Glutamatergic neuron (in vitro differentiated cells): ENCODE measurements at regions not wholly inside any gene's neighbourhood (a gene's known extent, or its start where the extent isn't known, plus 50 kb on each side); places are given as distances from the start of the nearest gene placed in this dataset.
"Not testable (repeated sequence)": the region's sequence is repeated elsewhere in the genome, so short reads cannot be mapped to it uniquely, and the experiment has no call there.

ENCODE experiments used
- DNase-seq: peaks from one replicate; pipeline ENCODE4 v3.0.0; 2022
- H3K27ac Mint-ChIP-seq: one replicate; pipeline ENCODE4 v1.8.0; 2020; ENCODE audit warnings: mild to moderate bottlenecking, mixed read lengths, inconsistent platforms; ENCODE audit not compliant: unreplicated experiment
- H3K27me3 Mint-ChIP-seq: one replicate; pipeline ENCODE4 v1.8.0; 2020; ENCODE audit warnings: mild to moderate bottlenecking, moderate library complexity, mixed read lengths, inconsistent platforms; ENCODE audit not compliant: unreplicated experiment
- H3K36me3 Mint-ChIP-seq: one replicate; pipeline ENCODE4 v1.8.0; 2020; ENCODE audit warnings: mild to moderate bottlenecking, mixed read lengths, inconsistent platforms; ENCODE audit not compliant: unreplicated experiment
- H3K4me1 Mint-ChIP-seq: one replicate; pipeline ENCODE4 v1.8.0; 2020; ENCODE audit warnings: mild to moderate bottlenecking, low read depth, mixed read lengths, inconsistent platforms; ENCODE audit not compliant: unreplicated experiment
- H3K4me3 Mint-ChIP-seq: one replicate; pipeline ENCODE4 v1.8.0; 2020; ENCODE audit warnings: mild to moderate bottlenecking, mixed read lengths, inconsistent platforms; ENCODE audit not compliant: unreplicated experiment
- H3K9me3 Mint-ChIP-seq: one replicate; pipeline ENCODE4 v1.8.0; 2020; ENCODE audit warnings: mild to moderate bottlenecking, moderate library complexity, mixed read lengths, inconsistent platforms; ENCODE audit not compliant: unreplicated experiment
- TF ChIP-seq, protein P1 (sequence below): fragments of 200-600 bp; sonication (generic); IDR thresholded peaks from one replicate; pipeline ENCODE4 v1.5.0; 2021; ENCODE audit not compliant: partially characterized antibody, unreplicated experiment

DNA sequence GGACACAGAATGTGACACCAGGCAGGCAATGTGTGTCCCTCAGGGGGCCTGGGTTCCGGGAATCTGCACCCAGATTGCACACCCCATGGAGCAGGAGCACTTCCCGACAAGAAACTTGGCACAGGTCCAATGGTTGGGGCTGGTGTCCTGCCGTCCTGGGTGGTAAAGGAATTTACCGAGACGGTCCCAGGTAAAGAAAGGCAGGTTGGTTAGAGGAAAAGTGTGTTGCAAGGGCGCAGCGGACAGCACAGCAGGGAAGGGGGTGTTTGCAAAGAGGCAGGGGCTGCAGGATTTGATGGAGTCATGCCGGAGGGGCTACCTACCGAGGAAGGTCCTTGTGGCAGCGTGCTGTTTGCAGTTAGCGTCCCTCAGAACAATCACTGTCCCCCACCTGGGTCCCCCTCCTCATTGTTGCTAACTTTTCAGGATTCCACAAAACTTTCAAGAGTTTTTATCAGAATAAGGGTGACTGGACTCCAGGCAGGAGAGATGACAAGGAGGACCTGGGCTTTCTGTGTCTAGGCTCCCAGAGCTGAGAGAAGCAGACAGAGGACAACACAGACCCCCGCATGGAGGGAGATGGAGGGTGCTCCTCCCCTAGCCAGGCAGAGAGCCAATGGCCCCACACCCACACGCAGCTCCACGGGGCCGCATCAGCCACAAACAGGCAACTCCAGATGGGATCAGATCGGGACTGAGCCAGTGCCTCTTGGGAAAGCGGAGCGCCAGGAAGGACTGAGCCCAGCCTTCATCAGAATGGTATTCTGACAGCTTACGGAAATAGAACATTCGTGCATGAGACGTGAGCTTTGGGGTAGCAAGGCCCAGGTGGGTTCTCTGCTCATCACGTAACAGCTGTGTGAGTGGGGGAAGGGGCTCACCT is 1423.9 kb downstream of the BRD1 start:
- H3K9me3 Mint-ChIP-seq = peaks cover 14% of the 10 kb centered on the region
- no peak for DNase-seq
- TF ChIP-seq, protein P1, sequence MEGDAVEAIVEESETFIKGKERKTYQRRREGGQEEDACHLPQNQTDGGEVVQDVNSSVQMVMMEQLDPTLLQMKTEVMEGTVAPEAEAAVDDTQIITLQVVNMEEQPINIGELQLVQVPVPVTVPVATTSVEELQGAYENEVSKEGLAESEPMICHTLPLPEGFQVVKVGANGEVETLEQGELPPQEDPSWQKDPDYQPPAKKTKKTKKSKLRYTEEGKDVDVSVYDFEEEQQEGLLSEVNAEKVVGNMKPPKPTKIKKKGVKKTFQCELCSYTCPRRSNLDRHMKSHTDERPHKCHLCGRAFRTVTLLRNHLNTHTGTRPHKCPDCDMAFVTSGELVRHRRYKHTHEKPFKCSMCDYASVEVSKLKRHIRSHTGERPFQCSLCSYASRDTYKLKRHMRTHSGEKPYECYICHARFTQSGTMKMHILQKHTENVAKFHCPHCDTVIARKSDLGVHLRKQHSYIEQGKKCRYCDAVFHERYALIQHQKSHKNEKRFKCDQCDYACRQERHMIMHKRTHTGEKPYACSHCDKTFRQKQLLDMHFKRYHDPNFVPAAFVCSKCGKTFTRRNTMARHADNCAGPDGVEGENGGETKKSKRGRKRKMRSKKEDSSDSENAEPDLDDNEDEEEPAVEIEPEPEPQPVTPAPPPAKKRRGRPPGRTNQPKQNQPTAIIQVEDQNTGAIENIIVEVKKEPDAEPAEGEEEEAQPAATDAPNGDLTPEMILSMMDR = no peak
- H3K4me3 Mint-ChIP-seq = no peak overlapping the region
- H3K27ac Mint-ChIP-seq = no peak overlapping the region
- H3K4me1 Mint-ChIP-seq = peaks cover 5% of the 10 kb centered on the region
- H3K36me3 Mint-ChIP-seq = peaks cover 14% of the 10 kb centered on the region
- H3K27me3 Mint-ChIP-seq = peaks cover 5% of the 10 kb centered on the region

DNA sequence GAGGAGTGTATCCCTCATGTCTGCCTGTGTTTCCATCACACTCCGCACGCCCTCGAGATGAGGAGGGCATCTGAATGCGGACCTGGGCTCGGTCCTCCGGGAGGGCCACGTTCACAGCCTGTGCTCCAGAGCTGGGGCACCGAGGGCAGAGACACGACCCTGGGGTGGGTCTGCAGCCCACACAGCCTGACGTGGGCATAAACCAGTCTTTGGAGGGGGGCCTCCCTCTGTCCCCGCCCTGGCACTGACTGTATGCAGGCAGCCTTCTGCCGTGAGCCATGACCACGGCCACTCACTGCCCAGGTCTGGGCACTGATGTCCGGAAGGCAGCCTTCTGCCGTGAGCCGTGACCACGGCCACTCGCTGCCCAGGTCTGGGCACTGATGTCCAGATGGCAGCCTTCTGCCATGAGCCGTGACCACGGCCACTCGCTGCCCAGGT is 1425.1 kb downstream of the BRD1 start:
- Mint-ChIP-seq H3K4me1 (peaks cover 5% of the 10 kb centered on the region), H3K27ac (no peak overlapping the region), H3K27me3 (peaks cover 11% of the 10 kb centered on the region), H3K4me3 (no peak overlapping the region), H3K9me3 (peaks cover 21% of the 10 kb centered on the region), H3K36me3 (peaks cover 21% of the 10 kb centered on the region)
- DNase-seq = no peak
- TF ChIP-seq, protein P1 = no peak

DNA sequence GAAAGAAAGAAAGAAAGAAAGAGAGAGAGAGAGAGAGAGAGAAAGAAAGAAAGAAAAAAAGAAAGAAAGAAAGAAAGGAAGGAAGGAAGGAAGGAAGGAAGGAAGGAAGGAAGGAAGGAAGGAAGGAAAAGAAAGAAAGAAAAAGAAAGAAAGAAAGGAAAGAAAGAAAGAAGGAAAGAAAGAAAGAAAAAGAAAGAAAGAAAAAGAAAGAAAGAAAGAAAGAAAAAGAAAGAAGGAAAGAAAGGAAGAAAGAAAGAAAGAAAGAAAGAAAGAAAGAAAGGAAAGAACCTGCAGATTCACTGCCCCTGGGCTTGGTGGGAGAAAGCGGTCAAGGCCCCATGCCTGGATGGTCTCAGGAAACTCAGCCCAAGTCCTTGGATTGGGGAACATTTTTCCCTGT is 1426.2 kb downstream of the BRD1 start:
- not testable (repeated sequence) for H3K4me3 Mint-ChIP-seq
- peaks cover 16% of the 10 kb centered on the region for H3K36me3 Mint-ChIP-seq
- peaks cover 23% of the 10 kb centered on the region for H3K9me3 Mint-ChIP-seq

DNA sequence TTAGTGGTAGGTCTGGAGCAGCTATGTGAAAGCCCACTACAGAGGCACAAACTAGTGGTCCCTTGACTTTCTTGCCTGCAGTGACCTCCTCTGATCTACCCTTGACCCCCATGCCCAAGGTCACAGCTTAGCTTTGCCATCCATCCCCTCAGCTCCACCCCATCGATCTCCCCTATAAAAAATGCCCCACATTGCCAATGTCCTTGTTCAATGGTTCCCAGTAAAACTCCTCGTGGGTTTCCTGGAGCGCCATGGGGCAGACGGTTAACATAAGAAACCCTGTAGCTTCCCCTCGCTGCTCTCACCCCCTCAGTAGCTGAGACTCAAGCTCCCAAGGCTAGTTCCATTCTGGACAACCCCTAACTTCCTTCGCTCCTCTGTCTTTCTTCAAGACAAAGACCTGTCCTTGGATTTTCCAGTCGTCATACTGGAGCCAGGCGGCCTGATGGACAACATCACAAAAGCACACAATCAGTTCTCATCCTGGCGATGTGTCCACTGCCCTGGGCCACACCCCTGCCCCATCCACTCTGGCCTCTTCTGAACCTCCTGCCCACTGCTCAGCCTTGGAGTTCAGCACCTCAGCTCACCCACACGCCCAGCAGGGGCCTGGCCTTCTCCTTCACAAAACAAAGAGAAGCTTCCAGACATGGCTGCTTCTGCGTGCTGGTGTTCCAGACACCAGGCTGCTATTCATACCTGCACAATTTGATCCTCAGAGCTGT is 1429.3 kb downstream of the BRD1 start:
- H3K4me1 Mint-ChIP-seq = no peaks in the 10 kb centered on the region
- H3K36me3 Mint-ChIP-seq = peaks cover 16% of the 10 kb centered on the region
- H3K4me3 Mint-ChIP-seq = no peak overlapping the region
- H3K27ac Mint-ChIP-seq = no peak overlapping the region
- H3K27me3 Mint-ChIP-seq = peaks cover 11% of the 10 kb centered on the region
- TF ChIP-seq, protein P1 = no peak
- DNase-seq = no peak
- H3K9me3 Mint-ChIP-seq = peaks cover 29% of the 10 kb centered on the region

More for the DNA sequence above, 1426.2 kb downstream of the BRD1 start:
- H3K27me3 Mint-ChIP-seq = peaks cover 11% of the 10 kb centered on the region
- not testable (repeated sequence) for DNase-seq, H3K27ac Mint-ChIP-seq, H3K4me1 Mint-ChIP-seq

DNA sequence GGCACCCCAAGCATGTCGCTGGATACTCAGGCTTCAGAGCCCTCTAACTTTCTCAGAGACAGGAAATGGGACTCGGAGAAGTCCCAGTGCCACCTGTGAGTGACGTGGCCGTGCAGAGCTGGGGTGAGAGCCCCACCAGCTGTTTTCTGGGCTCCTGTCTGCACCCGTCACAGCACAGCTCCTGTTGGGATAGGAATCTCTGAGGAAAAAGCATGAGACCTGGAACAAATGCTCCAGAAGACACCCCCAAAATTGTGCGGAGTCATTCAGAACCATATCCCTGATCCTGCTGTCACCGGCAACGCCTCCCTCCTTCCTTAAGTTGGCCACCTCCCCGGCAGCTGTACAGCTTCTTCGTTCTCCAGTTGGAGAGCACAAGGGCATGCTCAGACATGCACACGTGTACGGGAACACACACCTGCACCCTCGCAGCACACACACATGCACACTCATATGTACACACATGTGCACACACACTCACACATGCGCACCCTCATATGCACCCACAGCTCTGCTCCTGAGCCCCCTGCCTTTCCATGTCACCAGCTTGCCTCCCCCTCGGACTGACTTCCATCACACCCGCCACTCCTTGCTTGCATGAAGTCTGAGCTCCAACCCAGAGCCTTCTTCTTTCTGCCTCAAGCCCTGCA is 1430.0 kb downstream of the BRD1 start:
- TF ChIP-seq, protein P1 = no peak
- Mint-ChIP-seq H3K4me1 (no peaks in the 10 kb centered on the region), H3K27me3 (peaks cover 11% of the 10 kb centered on the region), H3K9me3 (peaks cover 29% of the 10 kb centered on the region), H3K4me3 (no peak overlapping the region), H3K27ac (no peak overlapping the region), H3K36me3 (peaks cover 16% of the 10 kb centered on the region)
- DNase-seq = no peak
